ENCODE measurements at regions not wholly inside any gene's neighbourhood (a gene's known extent, or its start where the extent isn't known, plus 50 kb on each side); places are given as distances from the start of the nearest gene placed in this dataset.
A peak's percentile ranks its signal among the peaks of the same experiment; 100 is the strongest.

GRCh38 chr6:11434565-11435326 lies 102.8 kb upstream of the TMEM170B start (continued):
- TF ChIP-seq TBL1XR1 (IDR thresholded peaks at IDR 0.05; ENCODE audit: borderline replicate concordance, low read length, partially characterized antibody) (peak; percentile 79), RXRB (CRISPR knock-in tag; IDR thresholded peaks at IDR 0.05; ENCODE audit: borderline replicate concordance) (peak; percentile 93), CREBL2 (CRISPR knock-in tag; IDR thresholded peaks at IDR 0.05; ENCODE audit: borderline replicate concordance) (no peak), KDM5B (CRISPR knock-in tag; IDR thresholded peaks at IDR 0.05; ENCODE audit: borderline replicate concordance) (no peak), ZNF501 (CRISPR knock-in tag; IDR thresholded peaks at IDR 0.05) (peak; percentile 76; the same call in 1 of the 2 replicates), HNRNPL (IDR thresholded peaks at IDR 0.05; ENCODE audit: low read depth, low read length) (no peak), ZNF619 (CRISPR knock-in tag; IDR thresholded peaks at IDR 0.05) (no peak), ARNT2 (CRISPR knock-in tag; IDR thresholded peaks at IDR 0.05; ENCODE audit: low read depth) (no peak), ZNF580 (CRISPR knock-in tag; IDR thresholded peaks at IDR 0.05; ENCODE audit: borderline replicate concordance, low read depth) (0 out of 2 replicates have a peak, but pooled peaks have one; percentile 25), ZNF292 (CRISPR knock-in tag; IDR thresholded peaks at IDR 0.05; ENCODE audit: borderline replicate concordance, low read depth) (peak; percentile 96; the same call in 1 of the 2 replicates), AFF4 (CRISPR knock-in tag; IDR thresholded peaks at IDR 0.05) (no peak; the same call in 1 of the 2 replicates), ADNP (CRISPR knock-in tag; IDR thresholded peaks at IDR 0.05) (no peak), BRCA1 (CRISPR knock-in tag; IDR thresholded peaks at IDR 0.05) (no peak), TCF12 (IDR thresholded peaks at IDR 0.05) (peak; percentile 87; the same call in 1 of the 2 replicates), TCF12 (CRISPR knock-in tag; IDR thresholded peaks at IDR 0.05) (peak; percentile 90), NR2F6 (IDR thresholded peaks at IDR 0.05) (peak; percentile 77), NR2F6 (CRISPR knock-in tag; IDR thresholded peaks at IDR 0.05) (peak; percentile 76), ZNF878 (CRISPR knock-in tag; IDR thresholded peaks at IDR 0.05) (peak; percentile 89; the same call in 1 of the 2 replicates), CBX5 (CRISPR knock-in tag; IDR thresholded peaks at IDR 0.05; ENCODE audit: borderline replicate concordance) (peak; percentile 98), MTA1 (CRISPR knock-in tag; IDR thresholded peaks at IDR 0.05; ENCODE audit: borderline replicate concordance) (peak; percentile 83; the same call in 1 of the 2 replicates), KDM1A (CRISPR knock-in tag; IDR thresholded peaks at IDR 0.05) (peak; percentile 94), PHF21A (CRISPR knock-in tag; IDR thresholded peaks at IDR 0.05) (peak; percentile 90), YEATS2 (CRISPR knock-in tag; IDR thresholded peaks at IDR 0.05; ENCODE audit: borderline replicate concordance) (peak; percentile 56; the same call in 1 of the 2 replicates), ATF1 (CRISPR knock-in tag; IDR thresholded peaks at IDR 0.05) (peak; percentile 80; the same call in 1 of the 2 replicates), SP4 (CRISPR knock-in tag; IDR thresholded peaks at IDR 0.05) (no peak; the same call in 1 of the 2 replicates), SALL2 (CRISPR knock-in tag; IDR thresholded peaks at IDR 0.05) (no peak)
- TF ChIP-seq, protein P1, sequence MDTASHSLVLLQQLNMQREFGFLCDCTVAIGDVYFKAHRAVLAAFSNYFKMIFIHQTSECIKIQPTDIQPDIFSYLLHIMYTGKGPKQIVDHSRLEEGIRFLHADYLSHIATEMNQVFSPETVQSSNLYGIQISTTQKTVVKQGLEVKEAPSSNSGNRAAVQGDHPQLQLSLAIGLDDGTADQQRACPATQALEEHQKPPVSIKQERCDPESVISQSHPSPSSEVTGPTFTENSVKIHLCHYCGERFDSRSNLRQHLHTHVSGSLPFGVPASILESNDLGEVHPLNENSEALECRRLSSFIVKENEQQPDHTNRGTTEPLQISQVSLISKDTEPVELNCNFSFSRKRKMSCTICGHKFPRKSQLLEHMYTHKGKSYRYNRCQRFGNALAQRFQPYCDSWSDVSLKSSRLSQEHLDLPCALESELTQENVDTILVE (CRISPR knock-in tag; IDR thresholded peaks at IDR 0.05), result peak; percentile 95

All from HepG2 (cell line).